ENCODE measurements at regions not wholly inside any gene's neighbourhood (a gene's known extent, or its start where the extent isn't known, plus 50 kb on each side); places are given as distances from the start of the nearest gene placed in this dataset.
"Not testable (repeated sequence)": the region's sequence is repeated elsewhere in the genome, so short reads cannot be mapped to it uniquely, and the experiment has no call there.

DNA sequence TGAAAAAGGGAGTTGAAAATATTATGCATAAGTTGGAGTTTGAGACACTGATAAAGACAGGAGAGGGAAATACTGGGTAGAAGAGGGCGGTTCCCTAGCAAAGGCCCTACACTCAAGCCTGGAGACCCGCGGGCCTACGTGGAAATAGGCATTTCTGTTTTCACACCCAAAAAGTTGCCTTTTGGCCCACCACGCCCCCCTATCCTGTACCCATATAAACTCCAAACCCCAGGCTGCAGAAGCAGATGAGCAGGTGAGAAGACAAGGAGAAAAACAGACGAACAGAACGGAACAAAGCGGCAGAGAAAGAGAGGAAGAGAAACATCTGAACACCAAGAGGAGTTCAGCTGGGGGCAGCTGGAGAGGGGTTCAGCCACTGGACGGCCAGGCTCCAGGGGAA, 177.9 kb downstream of the GALC start:
- DNase-seq (ENCODE audit: low spot score) = no peak

GRCh38 chr14:87813686-87814085, 179.3 kb downstream of the GALC start:
- no peak for DNase-seq (ENCODE audit: low spot score)

DNA sequence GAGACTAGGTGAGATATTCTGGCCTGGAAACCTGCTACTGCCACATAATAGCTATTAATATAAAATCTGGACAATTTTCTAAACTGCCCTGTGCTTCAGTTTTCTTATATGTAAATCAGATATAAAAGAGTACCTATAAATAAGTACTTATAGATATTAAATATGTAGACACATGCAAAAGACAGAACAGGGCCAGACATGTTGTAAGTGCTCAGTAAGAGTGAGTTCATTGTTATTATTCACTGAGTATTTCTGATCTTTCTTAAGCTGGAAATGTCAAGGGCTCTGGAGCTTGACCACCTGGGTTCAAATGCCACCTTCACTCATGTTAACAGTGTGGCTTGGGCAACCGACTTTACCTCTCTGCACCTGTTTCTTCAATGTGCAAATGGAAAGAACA, 179.8 kb downstream of the GALC start:
- DNase-seq (ENCODE audit: low spot score) = no peak

DNA sequence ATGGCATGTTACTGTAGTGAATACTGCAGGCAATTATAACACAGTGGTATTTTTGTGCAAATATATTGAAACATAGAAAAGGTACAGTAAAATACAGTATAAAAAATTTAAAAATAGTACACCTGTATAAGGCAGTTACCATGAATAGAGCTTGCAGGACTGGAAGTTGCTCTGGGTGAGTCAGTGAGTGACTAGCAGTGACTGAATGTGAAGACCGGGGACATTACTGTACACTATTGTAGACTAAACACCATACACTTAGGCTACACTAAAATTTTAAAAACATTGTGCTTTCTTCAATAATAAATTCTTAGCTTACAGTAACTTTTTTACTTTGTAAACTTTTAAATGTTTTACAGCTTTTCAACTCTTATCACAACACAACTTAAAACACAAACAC, 181.7 kb downstream of the GALC start:
- no peak for DNase-seq (ENCODE audit: low spot score)

DNA sequence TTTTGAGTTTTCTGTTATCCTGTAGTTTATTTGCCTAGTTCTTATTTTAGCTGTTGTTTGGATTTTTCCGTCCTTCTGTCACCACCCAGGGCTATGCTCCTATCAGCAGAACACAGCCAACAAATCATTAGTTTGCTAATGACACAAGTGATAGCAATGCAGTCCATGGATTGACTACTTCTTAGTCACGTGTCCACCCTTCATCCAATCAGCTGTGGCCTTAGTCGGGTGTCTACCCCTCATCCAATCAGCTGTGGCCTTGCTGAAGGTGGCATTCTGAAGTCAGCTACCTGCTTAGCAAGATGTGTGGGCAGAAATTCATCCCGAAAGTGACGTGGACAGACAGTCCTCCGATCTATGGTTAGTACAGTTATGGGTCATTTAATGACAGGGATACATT, 182.3 kb downstream of the GALC start:
- DNase-seq (ENCODE audit: low spot score) = no peak

DNA sequence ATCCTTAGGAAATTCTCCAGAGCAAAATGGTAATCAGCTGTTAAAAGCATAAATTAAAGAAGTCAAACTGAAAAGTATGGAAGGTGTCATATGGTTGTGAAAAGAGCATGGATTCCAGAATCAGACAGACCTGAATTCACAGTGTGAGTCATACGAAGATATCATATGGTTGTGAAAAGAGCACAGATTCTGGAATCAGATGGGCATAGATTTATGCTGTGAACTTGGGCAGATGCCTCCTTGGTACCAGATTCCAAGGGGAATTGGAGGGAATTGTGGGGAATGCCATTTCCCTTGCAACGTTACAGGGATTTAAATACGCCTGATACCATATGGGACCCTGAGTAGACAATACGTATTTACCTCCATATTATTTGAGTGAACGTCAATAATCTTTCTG, 183.7 kb downstream of the GALC start:
- no peak for DNase-seq (ENCODE audit: low spot score)

GRCh38 chr14:87805315-87805723, 187.7 kb downstream of the GALC start:
- peak; percentile 9 for DNase-seq (ENCODE audit: low spot score)

DNA sequence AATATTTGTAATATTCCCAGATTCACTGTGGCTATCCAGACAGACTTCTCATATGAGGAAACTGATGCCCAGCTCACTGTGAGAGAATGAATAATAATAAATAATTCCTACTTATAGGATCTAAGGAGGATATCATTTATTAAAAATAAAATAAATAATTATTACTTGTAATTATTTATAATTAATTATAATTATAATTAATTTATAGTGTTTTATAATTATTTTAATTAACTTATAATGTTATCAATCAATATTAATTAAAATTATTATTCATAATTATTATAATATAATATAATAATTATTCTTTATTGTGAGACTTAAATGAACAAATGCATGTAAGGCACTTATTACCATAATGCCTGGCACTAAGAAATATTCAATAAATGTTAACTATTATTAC, 192.8 kb downstream of the GALC start:
- no peak for DNase-seq (ENCODE audit: low spot score)

DNA sequence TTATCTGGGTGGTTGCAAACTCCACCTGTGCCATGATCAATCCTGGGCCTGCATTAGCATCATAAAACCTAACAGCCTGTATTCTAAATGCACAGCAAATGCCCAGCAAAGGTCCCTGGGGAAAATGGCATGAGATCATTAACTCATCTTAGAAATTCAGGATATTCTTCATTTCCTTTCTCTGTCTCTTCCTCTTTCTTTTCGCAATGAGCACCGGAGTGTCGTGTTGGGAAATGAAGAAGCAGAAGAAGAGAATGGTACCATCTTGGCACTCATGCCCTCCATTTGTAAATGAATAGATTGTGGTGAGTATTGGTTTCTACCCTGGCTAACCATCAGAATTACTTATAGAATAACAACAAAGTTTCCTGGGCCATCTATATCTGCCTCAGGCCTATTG, 193.6 kb downstream of the GALC start:
- no peak for DNase-seq (ENCODE audit: low spot score)

- no peak for DNase-seq (ENCODE audit: low spot score)
These were observed 196.0 kb downstream of the GALC start for GRCh38 chr14:87797001-87797400.

- DNase-seq (ENCODE audit: low spot score) = no peak
These were observed 198.4 kb downstream of the GALC start for GRCh38 chr14:87794561-87794960.

DNA sequence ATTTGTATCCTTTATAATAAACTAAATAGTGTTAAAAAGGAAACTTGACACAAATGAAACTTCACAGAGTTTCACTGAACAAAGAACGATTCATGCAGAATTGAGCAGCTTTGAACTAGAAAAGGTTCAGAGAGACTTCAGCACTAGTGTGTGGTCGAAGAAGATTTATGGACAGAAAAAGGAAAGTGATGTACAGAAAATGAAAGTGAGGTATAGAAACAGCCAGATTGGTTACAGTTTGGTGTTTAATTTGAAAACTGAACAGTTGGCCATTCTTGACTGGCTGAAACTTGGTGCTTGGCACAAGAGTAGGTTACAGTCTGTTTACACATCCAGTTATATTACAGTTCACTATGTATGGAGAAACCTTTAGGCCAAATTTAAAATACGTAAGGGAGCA, 207.1 kb downstream of the GALC start:
- no peak for DNase-seq (ENCODE audit: low spot score)

GRCh38 chr14:87784386-87784785, 208.6 kb downstream of the GALC start:
- no peak for DNase-seq (ENCODE audit: low spot score)

DNA sequence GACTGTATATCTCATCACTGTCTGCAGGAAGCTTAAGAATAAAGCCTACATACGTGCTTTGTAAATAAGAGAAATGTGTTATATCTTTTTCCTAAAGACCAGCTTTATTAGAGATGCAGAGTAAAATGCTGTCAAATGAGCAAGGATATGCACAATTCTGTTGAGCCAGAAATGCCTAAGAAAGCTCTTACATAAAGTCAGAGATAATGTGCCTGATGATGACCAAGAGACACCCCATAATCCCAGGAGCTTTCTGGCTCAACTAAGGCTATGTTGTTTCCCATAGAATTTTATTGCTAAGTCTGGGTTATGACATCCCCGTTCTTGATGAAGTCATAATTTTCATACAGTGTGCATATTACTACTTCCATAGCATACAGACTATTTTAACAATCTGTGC, 209.9 kb downstream of the GALC start:
- no peak for DNase-seq (ENCODE audit: low spot score)

DNA sequence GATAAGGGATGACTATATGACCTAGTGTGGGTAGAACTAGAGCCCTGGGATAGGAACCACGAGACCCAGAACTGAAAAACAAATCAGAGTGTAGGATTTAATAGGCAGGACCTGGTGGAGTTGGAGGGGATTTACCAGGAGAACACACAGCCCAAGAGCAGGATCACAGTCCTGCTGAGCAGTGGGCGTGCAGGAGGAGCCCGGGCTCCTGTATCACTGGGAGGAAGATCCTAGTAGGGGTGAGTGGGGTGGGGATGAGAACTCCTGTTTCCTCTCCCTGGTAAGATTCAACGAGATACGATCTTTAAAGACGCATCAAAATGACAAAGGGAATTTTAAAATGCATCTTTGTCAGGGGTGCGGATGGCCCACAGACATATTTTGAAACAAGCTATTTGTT, 220.1 kb downstream of the GALC start:
- no peak for DNase-seq (ENCODE audit: low spot score)

- DNase-seq (ENCODE audit: low spot score) = no peak
These were observed 225.4 kb downstream of the GALC start for GRCh38 chr14:87767567-87767901.

- no peak for DNase-seq (ENCODE audit: low spot score)
These were observed 234.1 kb downstream of the GALC start for GRCh38 chr14:87758876-87759275.

DNA sequence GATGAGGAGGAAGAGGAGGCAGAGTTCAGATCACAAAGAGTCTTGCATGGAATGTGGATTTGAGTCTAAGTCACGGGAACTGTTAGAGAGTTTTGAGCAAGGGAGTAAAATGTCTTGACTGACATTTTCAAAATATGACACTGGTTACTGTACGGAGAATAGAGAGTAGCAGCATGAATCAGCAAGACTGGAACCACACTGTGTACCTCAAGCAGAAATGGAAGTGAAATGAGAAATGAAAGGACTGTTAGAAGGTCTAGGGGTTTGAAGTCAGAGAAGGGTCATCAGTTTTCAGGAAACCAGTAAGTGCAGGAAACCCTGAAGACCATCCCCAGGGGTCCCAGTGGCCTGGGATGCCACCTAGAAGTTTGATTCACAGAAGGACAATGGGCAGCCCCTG, 236.3 kb downstream of the GALC start:
- DNase-seq (ENCODE audit: low spot score) = no peak

GRCh38 chr14:87754520-87755223, 238.3 kb downstream of the GALC start:
- no peak for DNase-seq (ENCODE audit: low spot score)

DNA sequence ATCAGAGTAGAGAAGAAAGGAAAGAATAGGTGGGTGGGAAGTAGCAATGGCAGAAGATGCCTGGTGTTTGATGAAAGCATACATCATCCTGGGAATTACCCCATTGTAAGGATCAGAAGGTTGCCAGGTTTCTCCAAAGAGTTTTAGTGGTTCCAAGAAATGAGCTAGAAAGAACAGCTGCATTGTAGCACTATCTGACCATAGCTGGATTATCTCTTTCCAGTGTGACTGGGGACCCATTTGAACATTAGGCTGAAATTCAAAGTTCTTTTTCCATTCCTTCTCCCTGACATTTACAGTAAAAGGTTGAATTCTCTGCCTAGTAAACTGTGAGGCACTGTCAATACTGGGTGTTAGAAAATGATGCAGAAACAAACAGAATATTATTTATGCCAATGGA, 244.4 kb downstream of the GALC start:
- no peak for DNase-seq (ENCODE audit: low spot score)

- peak; percentile 8 for DNase-seq (ENCODE audit: low spot score)
These were observed 247.4 kb downstream of the GALC start for GRCh38 chr14:87745507-87746118.

DNA sequence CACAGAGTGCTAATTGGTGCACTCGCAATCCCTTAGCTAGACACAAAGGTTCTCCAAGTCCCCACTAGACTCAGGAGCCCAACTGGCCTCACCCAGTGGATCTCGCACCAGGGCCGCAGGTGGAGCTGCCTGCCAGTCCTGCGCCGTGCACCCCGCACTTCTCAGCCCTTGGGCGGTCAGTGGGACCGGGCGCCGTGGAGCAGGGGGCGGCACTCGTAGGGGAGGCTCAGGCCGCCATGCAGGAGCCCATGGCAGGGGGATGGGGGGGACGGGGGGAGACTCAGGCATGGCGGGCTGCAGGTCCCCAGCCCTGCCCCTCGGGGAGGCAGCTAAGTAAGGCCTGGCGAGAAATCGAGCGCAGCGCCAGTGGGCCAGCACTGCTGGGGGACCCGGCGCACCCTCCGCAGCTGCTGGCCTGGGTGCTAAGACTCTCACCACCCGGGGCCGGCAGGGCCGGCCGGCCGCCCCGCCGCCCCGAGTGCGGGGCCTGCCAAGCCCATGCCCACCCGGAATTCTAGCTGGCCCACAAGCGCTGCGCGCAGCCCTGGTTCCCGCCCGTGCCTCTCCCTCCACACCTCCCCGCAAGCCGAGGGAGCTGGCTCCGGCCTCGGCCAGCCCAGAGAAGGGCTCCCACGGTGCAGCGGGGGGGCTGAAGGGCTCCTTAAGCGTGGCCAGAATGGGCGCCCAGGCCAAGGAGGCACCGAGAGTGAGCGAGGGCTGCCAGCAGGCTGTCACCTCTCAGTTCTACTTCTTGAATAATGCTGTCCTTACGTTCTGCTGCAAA, 258.2 kb downstream of the GALC start:
- not testable (repeated sequence) for DNase-seq (ENCODE audit: low spot score)

DNA sequence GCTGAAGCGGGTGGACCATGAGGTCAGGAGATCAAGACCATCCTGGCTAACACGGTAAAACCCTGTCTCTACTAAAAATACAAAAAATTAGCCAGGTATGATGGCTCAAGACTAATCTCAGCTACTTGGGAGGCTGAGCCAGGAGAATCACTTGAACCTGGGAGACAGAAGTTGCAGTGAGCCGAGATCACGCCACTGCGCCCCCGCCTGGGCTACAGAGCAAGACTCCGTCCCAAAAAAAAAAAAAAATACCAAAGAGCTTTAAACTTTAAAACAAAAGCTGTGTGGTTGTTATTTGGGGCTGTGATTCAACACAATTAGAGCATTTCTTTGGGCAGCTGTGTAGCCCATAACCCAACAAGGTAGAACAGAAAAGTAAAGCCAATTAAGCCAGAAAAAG, 259.9 kb downstream of the GALC start:
- DNase-seq (ENCODE audit: low spot score) = not testable (repeated sequence)
